Adrenal gland (tissue), 9 donors: ENCODE measurements at regions not wholly inside any gene's neighbourhood (a gene's known extent, or its start where the extent isn't known, plus 50 kb on each side); places are given as distances from the start of the nearest gene placed in this dataset.
A peak's percentile ranks its signal among the peaks of the same experiment; 100 is the strongest.
"Not testable (repeated sequence)": the region's sequence is repeated elsewhere in the genome, so short reads cannot be mapped to it uniquely, and the experiment has no call there.

Experiments
- DNase-seq, 7 donors: peaks; one replicate each; pipeline ENCODE4 v3.0.0-alpha.2; 2019 to 2020
- H3K27ac ChIP-seq, 5 donors: fragments of 200-600 bp; sonication (generic) in 4 of 5; 1 replicate in 3 of 5; 2 replicates in 2 of 5; pipeline versions ENCODE4 v1.5.1 to v1.8.0; 2016 to 2020; ENCODE audit warnings: mild to moderate bottlenecking in 1 of 5
- H3K27me3 ChIP-seq: fragments of 200-600 bp; 2 replicates; pipeline ENCODE4 v1.8.0; 2021
- H3K36me3 ChIP-seq, 2 donors: fragments of 200-600 bp; replicated peaks in 1 of 2; 1 replicate in 1 of 2; 2 replicates in 1 of 2; pipeline versions ENCODE4 v1.5.1 to v1.8.0; 2018 to 2022
- H3K4me1 ChIP-seq, 2 donors: fragments of 200-600 bp; replicated peaks in 1 of 2; 1 replicate in 1 of 2; 2 replicates in 1 of 2; pipeline versions ENCODE4 v1.5.1 to v1.8.0; 2018 to 2021
- H3K4me3 ChIP-seq, 4 donors: fragments of 200-600 bp; sonication (generic) in 3 of 4; one replicate each; pipeline ENCODE4 v1.5.1; 2016 to 2018
- H3K9me3 ChIP-seq, 3 donors: fragments of 200-600 bp; sonication (generic) in 1 of 3; replicated peaks in 1 of 3; 1 replicate in 2 of 3; 2 replicates in 1 of 3; pipeline versions ENCODE4 v1.5.1 to v1.8.0; 2016 to 2021
- POLR2A ChIP-seq, 2 donors: fragments of 450-650 bp; IDR thresholded peaks; one replicate each; pipeline ENCODE4 v1.6.1; 2017; ENCODE audit warnings: antibody characterized with exemption in 2 of 2, mild to moderate bottlenecking in 2 of 2, moderate library complexity in 1 of 2
- WGBS, 4 donors: extraction: QIAGEN DNeasy Blood & Tissue Kit in 2 of 4; methylation state at CpG; one replicate each; pipeline versions ENCODE4 v1.1.5 to v1.1.7; 2013 to 2017; 5-methylcytosine and 5-hydroxymethylcytosine counted together
- intact Hi-C, 2 donors: fragments of 100-400 bp; cut with DNase I; formaldehyde crosslinking; loops; one replicate each; pipeline versions ENCODE4 v1.14.1 to v1.15.0; 2022 to 2023
- TF ChIP-seq, protein P1 (sequence below), 6 experiments: fragments of 450-650 bp in 4 of 6; fragments of 200-600 bp in 2 of 6; sonication (generic) in 1 of 6; IDR thresholded peaks; 1 replicate in 5 of 6; 2 replicates in 1 of 6; pipeline versions ENCODE4 v1.5.1 to v1.8.0; 2016 to 2021; ENCODE audit warnings: antibody characterized with exemption in 6 of 6, mild to moderate bottlenecking in 2 of 6, moderate library complexity in 1 of 6
- donor health status: healthy with polysubstance abuse.
- donor health status: Bipolar disorder and iron deficiency.
- donor health status: DM: yes; HTN: yes; CAD: no.
- donor health status: DM: no; HTN: no; CAD: no.
- donor health status: DM: no; HTN: no; CAD: no.

GRCh38 chr3:73148682-73149081, 87.2 kb downstream of the EBLN2 start:
- peaks cover 0 to 21% of the 10 kb centered on the region in 2 donors for H3K4me1 ChIP-seq
- WGBS, 4 donors: 22 to 50% (median 38%) methylated on average over 2 of the region's 2 CpGs
- peak overlapping the region in 2 of 5 donors; percentile 12 to 58 for H3K27ac ChIP-seq
- DNase-seq: peak in 5 of 7 donors; percentile 43 to 78 (median 45)
- TF ChIP-seq POLR2A (IDR thresholded peaks at IDR 0.05): no peak
- TF ChIP-seq, protein P1, sequence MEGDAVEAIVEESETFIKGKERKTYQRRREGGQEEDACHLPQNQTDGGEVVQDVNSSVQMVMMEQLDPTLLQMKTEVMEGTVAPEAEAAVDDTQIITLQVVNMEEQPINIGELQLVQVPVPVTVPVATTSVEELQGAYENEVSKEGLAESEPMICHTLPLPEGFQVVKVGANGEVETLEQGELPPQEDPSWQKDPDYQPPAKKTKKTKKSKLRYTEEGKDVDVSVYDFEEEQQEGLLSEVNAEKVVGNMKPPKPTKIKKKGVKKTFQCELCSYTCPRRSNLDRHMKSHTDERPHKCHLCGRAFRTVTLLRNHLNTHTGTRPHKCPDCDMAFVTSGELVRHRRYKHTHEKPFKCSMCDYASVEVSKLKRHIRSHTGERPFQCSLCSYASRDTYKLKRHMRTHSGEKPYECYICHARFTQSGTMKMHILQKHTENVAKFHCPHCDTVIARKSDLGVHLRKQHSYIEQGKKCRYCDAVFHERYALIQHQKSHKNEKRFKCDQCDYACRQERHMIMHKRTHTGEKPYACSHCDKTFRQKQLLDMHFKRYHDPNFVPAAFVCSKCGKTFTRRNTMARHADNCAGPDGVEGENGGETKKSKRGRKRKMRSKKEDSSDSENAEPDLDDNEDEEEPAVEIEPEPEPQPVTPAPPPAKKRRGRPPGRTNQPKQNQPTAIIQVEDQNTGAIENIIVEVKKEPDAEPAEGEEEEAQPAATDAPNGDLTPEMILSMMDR (IDR thresholded peaks at IDR 0.05): no peak
- H3K4me3 ChIP-seq: no peak overlapping the region
- H3K9me3 ChIP-seq: no peaks in the 10 kb centered on the region
- intact Hi-C loops: no loop called here
- H3K36me3 ChIP-seq: no peaks in the 10 kb centered on the region
- no peaks in the 10 kb centered on the region for H3K27me3 ChIP-seq

DNA sequence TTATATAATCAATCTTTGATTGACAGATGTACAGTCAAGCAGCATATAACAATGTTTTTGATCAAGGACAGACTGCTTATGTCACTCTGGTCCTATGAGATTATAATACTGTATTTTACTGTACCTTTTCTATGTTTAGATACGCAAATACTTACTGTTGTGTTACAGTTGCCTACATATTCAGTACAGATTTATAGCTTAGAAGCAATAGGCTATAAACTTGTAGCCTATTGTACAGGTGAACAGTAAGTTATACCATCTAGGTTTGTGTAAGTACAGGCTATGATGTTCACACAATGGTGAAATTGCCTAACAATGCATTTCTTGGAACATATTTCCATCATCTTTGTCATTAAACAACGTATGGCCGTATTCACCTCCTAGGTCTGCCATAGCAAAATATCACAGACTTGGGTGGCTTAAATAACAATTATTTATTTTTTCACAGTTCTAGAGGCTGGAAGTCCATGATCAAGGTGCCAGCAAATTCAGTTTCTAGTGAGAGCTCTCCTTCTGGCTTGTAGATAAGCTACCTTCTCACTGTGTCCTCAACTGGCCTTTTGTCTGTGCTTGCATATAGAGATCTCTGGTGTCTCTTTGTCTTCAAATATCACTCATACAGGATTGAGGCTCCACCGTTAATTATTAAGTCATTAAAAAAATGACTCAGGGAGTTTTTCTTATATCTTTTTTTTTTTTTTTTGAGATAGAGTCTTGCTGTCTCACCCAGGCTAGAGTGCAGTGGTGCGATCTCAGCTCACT, 89.1 kb downstream of the EBLN2 start:
- no peak overlapping the region for H3K27ac ChIP-seq
- 93 to 97% (median 97%) methylated on average over 5 of the region's 5 CpGs for WGBS, 4 donors
- H3K36me3 ChIP-seq: no peaks in the 10 kb centered on the region
- H3K9me3 ChIP-seq: no peaks in the 10 kb centered on the region
- no peak overlapping the region for H3K4me3 ChIP-seq
- intact Hi-C loops: no loop called here
- H3K4me1 ChIP-seq: peaks cover 0 to 21% of the 10 kb centered on the region in 2 donors
- no peaks in the 10 kb centered on the region for H3K27me3 ChIP-seq
- no peak for DNase-seq
- TF ChIP-seq POLR2A (IDR thresholded peaks at IDR 0.05): no peak
- TF ChIP-seq, protein P1 (IDR thresholded peaks at IDR 0.05): no peak

DNA sequence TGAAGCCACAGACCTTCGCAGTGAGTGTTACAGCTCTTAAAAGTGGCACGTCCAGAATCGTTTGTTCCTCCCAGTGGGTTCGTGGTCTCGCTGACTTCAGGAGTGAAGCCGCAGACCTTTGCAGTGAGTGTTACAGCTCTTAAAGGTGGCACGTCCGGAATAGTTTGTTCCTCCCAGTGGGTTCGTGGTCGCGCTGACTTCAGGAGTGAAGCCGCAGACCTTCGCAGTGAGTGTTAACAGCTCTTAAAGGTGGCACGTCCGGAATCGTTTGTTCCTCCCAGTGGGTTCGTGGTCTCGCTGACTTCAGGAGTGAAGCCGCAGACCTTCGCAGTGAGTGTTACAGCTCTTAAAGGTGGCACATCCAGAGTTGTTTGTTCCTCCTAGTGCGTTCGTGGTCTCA, 91.1 kb downstream of the EBLN2 start:
- H3K27me3 ChIP-seq, H3K9me3 ChIP-seq, intact Hi-C loops, H3K4me3 ChIP-seq, DNase-seq, H3K27ac ChIP-seq, H3K36me3 ChIP-seq: not testable (repeated sequence)
- H3K4me1 ChIP-seq: peaks cover 0 to 16% of the 10 kb centered on the region in 2 donors
- WGBS, 4 donors: 87 to 94% (median 91%) methylated on average over 21 to 22 of the region's 22 CpGs

GRCh38 chr3:73153057-73153456, 91.6 kb downstream of the EBLN2 start:
- peaks cover 0 to 11% of the 10 kb centered on the region in 2 donors for H3K4me1 ChIP-seq
- H3K4me3 ChIP-seq, DNase-seq, intact Hi-C loops, H3K36me3 ChIP-seq, H3K27ac ChIP-seq, H3K27me3 ChIP-seq, H3K9me3 ChIP-seq: not testable (repeated sequence)
- 80 to 86% (median 82%) methylated on average over 2 of the region's 2 CpGs for WGBS, 4 donors

- H3K4me3 ChIP-seq, H3K36me3 ChIP-seq: not testable (repeated sequence)
Observed at GRCh38 chr3:73154261-73154660, 92.8 kb downstream of the EBLN2 start.

GRCh38 chr3:73155441-73155840, 94.0 kb downstream of the EBLN2 start:
- intact Hi-C loops, H3K27me3 ChIP-seq, H3K9me3 ChIP-seq, H3K4me1 ChIP-seq, H3K4me3 ChIP-seq, DNase-seq, H3K27ac ChIP-seq, H3K36me3 ChIP-seq: not testable (repeated sequence)
- WGBS, 4 donors: 81 to 95% (median 87%) methylated on average over 3 of the region's 3 CpGs

More at GRCh38 chr3:73154261-73154660, 92.8 kb downstream of the EBLN2 start:
- H3K4me1 ChIP-seq, H3K27ac ChIP-seq, H3K27me3 ChIP-seq, DNase-seq, H3K9me3 ChIP-seq, intact Hi-C loops: not testable (repeated sequence)
- WGBS, 4 donors: 42 to 69% (median 53%) methylated on average over 3 of the region's 3 CpGs
